ENCODE measurements at regions not wholly inside any gene's neighbourhood (a gene's known extent, or its start where the extent isn't known, plus 50 kb on each side); places are given as distances from the start of the nearest gene placed in this dataset.

DNA sequence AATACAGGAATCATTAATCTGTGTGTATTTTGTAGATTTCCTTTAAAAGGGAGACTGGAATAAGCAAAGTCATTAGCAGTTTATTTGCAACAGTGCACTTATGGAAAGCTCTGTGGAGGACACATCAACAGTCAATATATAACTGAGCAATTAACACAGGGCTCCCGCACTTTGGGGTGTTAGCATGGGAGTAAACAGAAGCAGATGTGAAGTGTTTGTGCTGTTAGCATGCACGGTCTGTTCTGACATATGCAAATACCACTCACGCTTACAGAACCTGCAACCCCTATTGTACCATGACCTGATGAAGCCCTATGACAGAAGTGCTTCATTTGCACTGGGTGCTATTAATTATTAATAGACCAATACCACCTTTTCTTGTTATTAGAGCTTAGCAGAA, 118.9 kb downstream of the PPP1R3A start:
- TF ChIP-seq ZNF384 (IDR thresholded peaks at IDR 0.05) (no peak), FOXM1 (IDR thresholded peaks at IDR 0.05; ENCODE audit: borderline replicate concordance) (no peak)

Measured in HEK293T (cell line).